WI38 (cell line): ENCODE measurements at regions not wholly inside any gene's neighbourhood (a gene's known extent, or its start where the extent isn't known, plus 50 kb on each side); places are given as distances from the start of the nearest gene placed in this dataset.

Experiments
- H3K4me3 ChIP-seq: 2 replicates; pipeline ENCODE4 v1.5.1; 2011; ENCODE audit warnings: low read depth, mild to moderate bottlenecking, control low read depth, low read length
- CTCF ChIP-seq: IDR thresholded peaks from 2 replicates; pipeline ENCODE4 v1.5.1; 2012; ENCODE audit warnings: low read depth, mild to moderate bottlenecking, control low read depth, low read length

- no peak overlapping the region for H3K4me3 ChIP-seq
- no peak for TF ChIP-seq CTCF
These were observed 249.7 kb upstream of the DAB2 start for GRCh38 chr5:39674209-39675082.

GRCh38 chr5:39671561-39671961, 246.8 kb upstream of the DAB2 start:
- no peak overlapping the region for H3K4me3 ChIP-seq
- no peak for TF ChIP-seq CTCF

- H3K4me3 ChIP-seq: no peak overlapping the region
- no peak for TF ChIP-seq CTCF
These were observed 246.2 kb upstream of the DAB2 start for GRCh38 chr5:39670955-39671354.

- H3K4me3 ChIP-seq: no peak overlapping the region
- no peak for TF ChIP-seq CTCF
These were observed 245.6 kb upstream of the DAB2 start for GRCh38 chr5:39670391-39670790.

GRCh38 chr5:39668980-39669379, 244.2 kb upstream of the DAB2 start:
- no peak for TF ChIP-seq CTCF
- no peak overlapping the region for H3K4me3 ChIP-seq

- TF ChIP-seq CTCF: no peak
- H3K4me3 ChIP-seq: no peak overlapping the region
These were observed 240.5 kb upstream of the DAB2 start for GRCh38 chr5:39665328-39665727.

- TF ChIP-seq CTCF: no peak
- no peak overlapping the region for H3K4me3 ChIP-seq
These were observed 238.2 kb upstream of the DAB2 start for GRCh38 chr5:39662945-39663344.
